H9 (cell line): ENCODE measurements at regions not wholly inside any gene's neighbourhood (a gene's known extent, or its start where the extent isn't known, plus 50 kb on each side); places are given as distances from the start of the nearest gene placed in this dataset.

Experiments used
- DNase-seq: peaks from one replicate; pipeline ENCODE4 v3.0.0-alpha.2; 2017
- H2AFZ ChIP-seq: one replicate; pipeline ENCODE4 v1.6.1; 2013; ENCODE audit warnings: mild to moderate bottlenecking, low read length, control low read depth, moderate library complexity
- H2AK5ac ChIP-seq: 2 replicates; pipeline ENCODE4 v1.6.1; 2013; ENCODE audit warnings: low read length, control low read depth, mixed read lengths; ENCODE audit not compliant: insufficient read length
- H2BK120ac ChIP-seq: one replicate; pipeline ENCODE4 v1.6.1; 2013; ENCODE audit warnings: low read depth, mild to moderate bottlenecking, low read length, control low read depth, inconsistent platforms; ENCODE audit not compliant: poor library complexity, severe bottlenecking
- H2BK12ac ChIP-seq: 2 replicates; pipeline ENCODE4 v1.6.1; 2013; ENCODE audit warnings: low read length, control low read depth, mixed read lengths, low read depth; ENCODE audit not compliant: insufficient read length
- H2BK15ac ChIP-seq: 2 replicates; pipeline ENCODE4 v1.6.1; 2013; ENCODE audit warnings: low read depth, low read length, control low read depth
- H2BK20ac ChIP-seq: one replicate; pipeline ENCODE4 v1.6.1; 2013; ENCODE audit warnings: low read depth, mild to moderate bottlenecking, low read length, control low read depth, inconsistent platforms; ENCODE audit not compliant: poor library complexity, severe bottlenecking
- H2BK5ac ChIP-seq: 2 replicates; pipeline ENCODE4 v1.6.1; 2013; ENCODE audit warnings: low read length, control low read depth, mixed read lengths; ENCODE audit not compliant: insufficient read length
- H3K14ac ChIP-seq: 2 replicates; pipeline ENCODE4 v1.6.1; 2013; ENCODE audit warnings: low read length, control low read depth; ENCODE audit not compliant: insufficient read depth
- H3K18ac ChIP-seq: 2 replicates; pipeline ENCODE4 v1.6.1; 2013; ENCODE audit warnings: low read depth, mild to moderate bottlenecking, mixed read lengths, low read length, control low read depth; ENCODE audit not compliant: insufficient read length
- H3K23ac ChIP-seq: 2 replicates; pipeline ENCODE4 v1.6.1; 2013; ENCODE audit warnings: low read length, control low read depth, mixed read lengths, low read depth; ENCODE audit not compliant: insufficient read length
- H3K23me2 ChIP-seq: 2 replicates; pipeline ENCODE4 v1.6.1; 2013; ENCODE audit warnings: low read depth, mild to moderate bottlenecking, mixed read lengths, low read length, control low read depth; ENCODE audit not compliant: insufficient read length, poor library complexity, severe bottlenecking
- H3K27ac ChIP-seq: 2 replicates; pipeline ENCODE4 v1.5.1; 2013; ENCODE audit warnings: low read length, control low read depth, mixed read lengths, low read depth; ENCODE audit not compliant: insufficient read length
- H3K27me3 ChIP-seq: 2 replicates; pipeline ENCODE4 v1.6.1; 2013; ENCODE audit warnings: low read length, control low read depth, inconsistent platforms; ENCODE audit not compliant: insufficient read depth
- H3K4ac ChIP-seq: 2 replicates; pipeline ENCODE4 v1.6.1; 2013; ENCODE audit warnings: low read depth, mild to moderate bottlenecking, control low read depth, inconsistent platforms, low read length, moderate library complexity
- H3K4me1 ChIP-seq: 2 replicates; pipeline ENCODE4 v1.6.1; 2013; ENCODE audit warnings: low read length, control low read depth, inconsistent platforms; ENCODE audit not compliant: insufficient read depth
- H3K4me2 ChIP-seq: 2 replicates; pipeline ENCODE4 v1.6.1; 2013; ENCODE audit warnings: low read length, control low read depth, mixed read lengths; ENCODE audit not compliant: insufficient read length, insufficient read depth
- H3K56ac ChIP-seq: 2 replicates; pipeline ENCODE4 v1.6.1; 2013; ENCODE audit warnings: low read depth, mild to moderate bottlenecking, mixed read lengths, low read length, control low read depth; ENCODE audit not compliant: insufficient read length
- H3K79me1 ChIP-seq: 2 replicates; pipeline ENCODE4 v1.6.1; 2013; ENCODE audit warnings: low read depth, mild to moderate bottlenecking, moderate library complexity, low read length, control low read depth, inconsistent platforms; ENCODE audit not compliant: insufficient read depth, poor library complexity, severe bottlenecking
- H3K79me2 ChIP-seq: 2 replicates; pipeline ENCODE4 v1.6.1; 2013; ENCODE audit warnings: low read length, control low read depth, inconsistent platforms; ENCODE audit not compliant: insufficient read depth
- H3K9ac ChIP-seq: 2 replicates; pipeline ENCODE4 v1.6.1; 2013; ENCODE audit warnings: low read length, control low read depth, mixed read lengths; ENCODE audit not compliant: insufficient read length; ENCODE audit errors: extremely low read depth
- H3K9me3 ChIP-seq: one replicate; pipeline ENCODE4 v1.6.1; 2013; ENCODE audit warnings: low read depth, low read length, inconsistent platforms; ENCODE audit not compliant: control insufficient read depth
- H3T11ph ChIP-seq: one replicate; pipeline ENCODE4 v1.6.1; 2013; ENCODE audit warnings: mild to moderate bottlenecking, low read length, control low read depth, inconsistent platforms
- H4K20me1 ChIP-seq: one replicate; pipeline ENCODE4 v1.6.1; 2013; ENCODE audit not compliant: control insufficient read depth, insufficient read length, insufficient read depth
- H4K5ac ChIP-seq: 2 replicates; pipeline ENCODE4 v1.6.1; 2013; ENCODE audit warnings: low read depth, mild to moderate bottlenecking, mixed read lengths, low read length, control low read depth; ENCODE audit not compliant: insufficient read length
- H4K8ac ChIP-seq: replicated peaks from 2 replicates; pipeline ENCODE4 v1.6.1; 2013; ENCODE audit warnings: low read length, control low read depth, mixed read lengths, low read depth; ENCODE audit not compliant: insufficient read length
- H4K91ac ChIP-seq: 2 replicates; pipeline ENCODE4 v1.6.1; 2013; ENCODE audit warnings: low read depth, mild to moderate bottlenecking, moderate library complexity, mixed read lengths, low read length, control low read depth; ENCODE audit not compliant: insufficient read length
- H3K27ac Mint-ChIP-seq, 3 experiments: 2 replicates in 2 of 3; 3 replicates in 1 of 3; pipeline ENCODE4 v1.8.0; 2020 to 2021; ENCODE audit warnings: mixed read lengths in 3 of 3, mild to moderate bottlenecking in 1 of 3, moderate library complexity in 1 of 3
- H3K27me3 Mint-ChIP-seq: 2 replicates; pipeline ENCODE4 v1.8.0; 2021; ENCODE audit warnings: low read depth, mild to moderate bottlenecking, moderate library complexity, mixed read lengths
- H3K36me3 Mint-ChIP-seq, 3 experiments: 2 replicates in 2 of 3; 3 replicates in 1 of 3; pipeline ENCODE4 v1.8.0; 2020 to 2021; ENCODE audit warnings: low read depth in 3 of 3, mixed read lengths in 3 of 3; ENCODE audit not compliant: insufficient read depth in 1 of 3
- H3K4me1 Mint-ChIP-seq, 2 experiments: 2 replicates each; pipeline ENCODE4 v1.8.0; 2020; ENCODE audit warnings: mixed read lengths in 2 of 2
- H3K4me3 Mint-ChIP-seq, 2 experiments: 2 replicates in 1 of 2; 3 replicates in 1 of 2; pipeline ENCODE4 v1.8.0; 2020 to 2021; ENCODE audit warnings: mild to moderate bottlenecking in 2 of 2, mixed read lengths in 2 of 2, moderate library complexity in 1 of 2
- H3K9me3 Mint-ChIP-seq, 2 experiments: 2 replicates in 1 of 2; 3 replicates in 1 of 2; pipeline ENCODE4 v1.8.0; 2020; ENCODE audit warnings: mild to moderate bottlenecking in 2 of 2, mixed read lengths in 2 of 2, moderate library complexity in 1 of 2
- WGBS: extraction: QIAGEN DNeasy Blood & Tissue Kit; methylation state at CpG from one replicate; pipeline ENCODE4 v1.1.7; 2013; ENCODE audit warnings: missing lambda C conversion rate, low lambda C conversion rate, mixed read lengths; ENCODE audit not compliant: insufficient read length; ENCODE audit errors: extremely low coverage; 5-methylcytosine and 5-hydroxymethylcytosine counted together
- TF ChIP-seq, protein P1 (sequence below): fragments of 200-600 bp; sonication (generic); conservative IDR thresholded peaks from 3 replicates; pipeline ENCODE4 v1.8.0; 2021; ENCODE audit warnings: antibody characterized with exemption, mild to moderate bottlenecking

GRCh38 chr5:2514484-2514883 is 237.0 kb downstream of the IRX2 start:
- H2AK5ac ChIP-seq, result no peak overlapping the region
- H3K79me1 ChIP-seq, result no peaks in the 10 kb centered on the region
- no peaks in the 10 kb centered on the region for H3K9me3 ChIP-seq
- no peak for DNase-seq
- no peaks in the 10 kb centered on the region; the same call in 1 of the 2 replicates for H3K4me1 ChIP-seq
- no peak overlapping the region for H2BK12ac ChIP-seq
- H3K56ac ChIP-seq, result no peak overlapping the region
- no peak overlapping the region for H3K27ac ChIP-seq
- H3K9me3 Mint-ChIP-seq, result no peaks in the 10 kb centered on the region
- H3K18ac ChIP-seq, result no peak overlapping the region
- H4K5ac ChIP-seq, result no peak overlapping the region
- no peak overlapping the region for H4K8ac ChIP-seq
- H3K4me3 Mint-ChIP-seq, result no peak overlapping the region
- no CpG with 5 or more reads among the region's 6 CpGs for WGBS
- H2BK20ac ChIP-seq, result no peak overlapping the region
- H3K27ac Mint-ChIP-seq, result no peak overlapping the region
- no peak overlapping the region for H2BK15ac ChIP-seq
- H4K20me1 ChIP-seq, result no peaks in the 10 kb centered on the region
- H3K23ac ChIP-seq, result no peak overlapping the region
- no peak overlapping the region for H3K4ac ChIP-seq
- peaks cover 10 to 15% of the 10 kb centered on the region in 2 experiments; a peak in 3 of 4 replicates for H3K4me1 Mint-ChIP-seq
- H3K9ac ChIP-seq, result no peak overlapping the region
- H3T11ph ChIP-seq, result no peak overlapping the region
- peaks cover 2% of the 10 kb centered on the region for H3K27me3 Mint-ChIP-seq
- no peak overlapping the region for H2AFZ ChIP-seq
- H3K4me2 ChIP-seq, result no peak overlapping the region
- H4K91ac ChIP-seq, result no peak overlapping the region
- H3K23me2 ChIP-seq, result no peaks in the 10 kb centered on the region
- H2BK5ac ChIP-seq, result no peak overlapping the region
- H3K14ac ChIP-seq, result no peak overlapping the region
- no peaks in the 10 kb centered on the region for H3K27me3 ChIP-seq
- no peaks in the 10 kb centered on the region for H3K79me2 ChIP-seq
- no peaks in the 10 kb centered on the region for H3K36me3 Mint-ChIP-seq
- TF ChIP-seq, protein P1, sequence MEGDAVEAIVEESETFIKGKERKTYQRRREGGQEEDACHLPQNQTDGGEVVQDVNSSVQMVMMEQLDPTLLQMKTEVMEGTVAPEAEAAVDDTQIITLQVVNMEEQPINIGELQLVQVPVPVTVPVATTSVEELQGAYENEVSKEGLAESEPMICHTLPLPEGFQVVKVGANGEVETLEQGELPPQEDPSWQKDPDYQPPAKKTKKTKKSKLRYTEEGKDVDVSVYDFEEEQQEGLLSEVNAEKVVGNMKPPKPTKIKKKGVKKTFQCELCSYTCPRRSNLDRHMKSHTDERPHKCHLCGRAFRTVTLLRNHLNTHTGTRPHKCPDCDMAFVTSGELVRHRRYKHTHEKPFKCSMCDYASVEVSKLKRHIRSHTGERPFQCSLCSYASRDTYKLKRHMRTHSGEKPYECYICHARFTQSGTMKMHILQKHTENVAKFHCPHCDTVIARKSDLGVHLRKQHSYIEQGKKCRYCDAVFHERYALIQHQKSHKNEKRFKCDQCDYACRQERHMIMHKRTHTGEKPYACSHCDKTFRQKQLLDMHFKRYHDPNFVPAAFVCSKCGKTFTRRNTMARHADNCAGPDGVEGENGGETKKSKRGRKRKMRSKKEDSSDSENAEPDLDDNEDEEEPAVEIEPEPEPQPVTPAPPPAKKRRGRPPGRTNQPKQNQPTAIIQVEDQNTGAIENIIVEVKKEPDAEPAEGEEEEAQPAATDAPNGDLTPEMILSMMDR, result no peak
- no peak overlapping the region for H2BK120ac ChIP-seq
